GM13977 (cell line): ENCODE measurements at regions not wholly inside any gene's neighbourhood (a gene's known extent, or its start where the extent isn't known, plus 50 kb on each side); places are given as distances from the start of the nearest gene placed in this dataset.

ENCODE experiments used
- DNase-seq: peaks from one replicate; pipeline ENCODE4 v3.0.0; 2012; ENCODE audit warnings: low spot score
- CTCF ChIP-seq: IDR thresholded peaks from 2 replicates; pipeline ENCODE4 v1.5.1; 2012; ENCODE audit warnings: mild to moderate bottlenecking, control low read depth; ENCODE audit not compliant: insufficient read depth; ENCODE audit errors: extremely low read depth, missing control alignments
- in situ Hi-C: fragments of 300-500 bp; cut with MboI; formaldehyde crosslinking; loops from one replicate; pipeline ENCODE4 v1.12.0; 2022; ENCODE audit warnings: low sequenced_read_pairs, low pct_unique_long_range_greater_than_20kb, mixed read lengths, inconsistent platforms; ENCODE audit not compliant: unreplicated experiment

- no peak for DNase-seq
- no peak for TF ChIP-seq CTCF
- in situ Hi-C loops: no loop called here
Observed at GRCh38 chr10:14416308-14416700, 85.6 kb upstream of the FRMD4A start.

GRCh38 chr10:14415676-14416307 is 85.1 kb upstream of the FRMD4A start:
- in situ Hi-C loops: no loop called here
- no peak for TF ChIP-seq CTCF
- DNase-seq: no peak

- no peak for DNase-seq
- no peak for TF ChIP-seq CTCF
- in situ Hi-C loops: no loop called here
Observed at GRCh38 chr10:14414901-14415300, 84.2 kb upstream of the FRMD4A start.

- TF ChIP-seq CTCF: no peak
- in situ Hi-C loops: no loop called here
- DNase-seq: no peak
Observed at GRCh38 chr10:14413523-14413922, 82.8 kb upstream of the FRMD4A start.

GRCh38 chr10:14412624-14413023 is 81.9 kb upstream of the FRMD4A start:
- TF ChIP-seq CTCF: no peak
- in situ Hi-C loops: no loop called here
- no peak for DNase-seq

DNA sequence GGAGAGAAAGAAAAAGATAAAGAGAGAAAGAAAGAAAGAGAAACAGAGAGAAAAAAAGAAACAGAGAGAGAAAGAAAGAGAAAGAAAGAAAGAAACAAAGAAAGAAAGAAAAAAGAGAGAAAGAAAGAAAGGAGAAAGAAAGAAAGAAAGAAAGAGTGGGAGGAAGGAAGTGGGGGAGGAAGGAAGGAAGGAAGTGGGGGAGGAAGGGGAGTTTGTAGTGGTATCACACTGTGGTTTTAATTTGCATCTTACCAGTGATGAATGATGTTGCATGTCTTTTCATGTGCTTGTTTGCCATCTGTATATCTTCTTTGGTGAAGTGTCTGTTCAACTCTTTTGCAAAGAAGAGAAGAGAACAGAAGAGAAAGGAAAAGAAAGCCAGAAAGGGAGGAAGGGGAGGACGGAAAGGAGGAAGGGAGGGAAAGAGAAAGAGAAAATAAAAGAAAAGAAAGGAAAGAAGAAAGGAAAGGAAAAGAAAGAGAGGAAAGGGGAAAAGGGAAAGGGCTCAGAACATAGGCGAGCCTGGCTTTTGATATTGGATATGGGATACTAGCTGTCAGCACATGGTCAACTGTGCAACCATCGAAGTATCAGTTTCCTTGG is 79.2 kb upstream of the FRMD4A start:
- no peak for DNase-seq
- in situ Hi-C loops: no loop called here
- no peak for TF ChIP-seq CTCF
